Esophagus muscularis mucosa (tissue), 4 donors: ENCODE measurements at regions not wholly inside any gene's neighbourhood (a gene's known extent, or its start where the extent isn't known, plus 50 kb on each side); places are given as distances from the start of the nearest gene placed in this dataset.

ENCODE experiments used
- DNase-seq: peaks from one replicate; pipeline ENCODE4 v3.0.0-alpha.2; 2017; ENCODE audit errors: extremely low spot score
- H3K27ac ChIP-seq, 4 donors: fragments of 200-600 bp; sonication (generic); replicated peaks in 1 of 4; 1 replicate in 3 of 4; 2 replicates in 1 of 4; pipeline ENCODE4 v1.5.1; 2016 to 2019; ENCODE audit warnings: mild to moderate bottlenecking in 1 of 4
- H3K27me3 ChIP-seq, 4 donors: fragments of 200-600 bp; sonication (generic); one replicate each; pipeline versions ENCODE4 v1.5.1 to v1.6.0; 2016 to 2019
- H3K36me3 ChIP-seq, 4 donors: fragments of 200-600 bp; sonication (generic); one replicate each; pipeline ENCODE4 v1.5.1; 2016 to 2019
- H3K4me1 ChIP-seq, 4 donors: fragments of 200-600 bp; sonication (generic); one replicate each; pipeline ENCODE4 v1.5.1; 2016 to 2019
- H3K4me3 ChIP-seq, 4 donors: fragments of 200-600 bp; sonication (generic); 1 replicate in 2 of 4; 2 replicates in 2 of 4; pipeline ENCODE4 v1.5.1; 2016 to 2019; ENCODE audit warnings: mild to moderate bottlenecking in 4 of 4, moderate library complexity in 1 of 4
- H3K9me3 ChIP-seq, 4 donors: fragments of 200-600 bp; sonication (generic); 1 replicate in 3 of 4; 2 replicates in 1 of 4; pipeline ENCODE4 v1.5.1; 2016 to 2019
- CTCF ChIP-seq, 3 experiments: fragments of 200-600 bp in 2 of 3; fragments of 450-650 bp in 1 of 3; sonication (generic) in 2 of 3; IDR thresholded peaks; one replicate each; pipeline ENCODE4 v1.5.1; 2017 to 2019; ENCODE audit warnings: antibody characterized with exemption in 3 of 3, mild to moderate bottlenecking in 2 of 3, moderate library complexity in 1 of 3
- EP300 ChIP-seq: sonication (generic); formaldehyde crosslinking; IDR thresholded peaks from one replicate; pipeline ENCODE4 v1.6.1; 2017; ENCODE audit warnings: antibody characterized with exemption
- POLR2A ChIP-seq: fragments of 450-650 bp; IDR thresholded peaks from one replicate; pipeline ENCODE4 v1.6.1; 2017; ENCODE audit warnings: antibody characterized with exemption, moderate library complexity, mild to moderate bottlenecking, low read depth
- POLR2AphosphoS5 ChIP-seq, 2 donors: sonication (generic); formaldehyde crosslinking; IDR thresholded peaks; one replicate each; pipeline ENCODE4 v1.6.1; 2017; ENCODE audit warnings: antibody characterized with exemption in 2 of 2
- WGBS: methylation state at CpG from one replicate; pipeline ENCODE4 v1.1.5; 2018; 5-methylcytosine and 5-hydroxymethylcytosine counted together
- intact Hi-C: fragments of 100-400 bp; cut with DNase I; formaldehyde crosslinking; loops from one replicate; pipeline ENCODE4 v1.15.1; 2023

GRCh38 chr13:33933810-33934209 lies 115.9 kb downstream of the RFC3 start:
- TF ChIP-seq EP300, result no peak
- no peak for TF ChIP-seq POLR2AphosphoS5 (IDR thresholded peaks at IDR 0.05)
- TF ChIP-seq CTCF (IDR thresholded peaks at IDR 0.05), result no peak
- no peak for TF ChIP-seq POLR2A
- Histone ChIP-seq H3K27ac (no peak overlapping the region), H3K9me3 (no peaks in the 10 kb centered on the region), H3K27me3 (no peaks in the 10 kb centered on the region), H3K4me3 (no peak overlapping the region), H3K36me3 (no peaks in the 10 kb centered on the region), H3K4me1 (peaks cover 0 to 11% (median 0%) of the 10 kb centered on the region in 4 donors)
- intact Hi-C loops, result loop anchor here (5.0 kb wide), 1 partner anchor 1228 kb away; no protein-coding TSS in a partner anchor
- no peak for DNase-seq
- WGBS, result 95% methylated on average over 3 of the region's 3 CpGs

- 83% methylated on average over 2 of the region's 2 CpGs for WGBS
- no peak for DNase-seq
- no peaks in the 10 kb centered on the region for H3K27me3 ChIP-seq
- no peak overlapping the region for H3K4me3 ChIP-seq
- H3K27ac ChIP-seq, result no peak overlapping the region
- no peaks in the 10 kb centered on the region for H3K36me3 ChIP-seq
- peaks cover 0 to 11% (median 0%) of the 10 kb centered on the region in 4 donors for H3K4me1 ChIP-seq
- no peaks in the 10 kb centered on the region for H3K9me3 ChIP-seq
- intact Hi-C loops, result loop anchor here (5.0 kb wide), 1 partner anchor 1228 kb away; no protein-coding TSS in a partner anchor
- no peak for TF ChIP-seq POLR2A
- TF ChIP-seq CTCF (IDR thresholded peaks at IDR 0.05), result no peak
- TF ChIP-seq POLR2AphosphoS5 (IDR thresholded peaks at IDR 0.05), result no peak
- no peak for TF ChIP-seq EP300
Measured at GRCh38 chr13:33934343-33934742, 116.4 kb downstream of the RFC3 start.

- no peaks in the 10 kb centered on the region for H3K36me3 ChIP-seq
- intact Hi-C loops, result loop anchor here (5.0 kb wide), 1 partner anchor 1227 kb away; no protein-coding TSS in a partner anchor
- H3K27me3 ChIP-seq, result no peaks in the 10 kb centered on the region
- no peaks in the 10 kb centered on the region for H3K9me3 ChIP-seq
- no peak overlapping the region for H3K4me3 ChIP-seq
- no peak for DNase-seq
- peaks cover 0 to 11% (median 0%) of the 10 kb centered on the region in 4 donors for H3K4me1 ChIP-seq
- TF ChIP-seq POLR2AphosphoS5 (IDR thresholded peaks at IDR 0.05), result no peak
- TF ChIP-seq POLR2A, result no peak
- no peak for TF ChIP-seq EP300
- no peak for TF ChIP-seq CTCF (IDR thresholded peaks at IDR 0.05)
- H3K27ac ChIP-seq, result no peak overlapping the region
Measured at GRCh38 chr13:33934951-33935371, 117.0 kb downstream of the RFC3 start.

GRCh38 chr13:33935969-33936368 lies 118.0 kb downstream of the RFC3 start:
- H3K27ac ChIP-seq, result no peak overlapping the region
- H3K36me3 ChIP-seq, result no peaks in the 10 kb centered on the region
- TF ChIP-seq EP300, result no peak
- no peak for TF ChIP-seq CTCF (IDR thresholded peaks at IDR 0.05)
- TF ChIP-seq POLR2AphosphoS5 (IDR thresholded peaks at IDR 0.05), result no peak
- TF ChIP-seq POLR2A, result no peak
- H3K9me3 ChIP-seq, result no peaks in the 10 kb centered on the region
- DNase-seq, result no peak
- WGBS, result 95% methylated on average over 4 of the region's 4 CpGs
- intact Hi-C loops, result no loop called here
- no peaks in the 10 kb centered on the region for H3K27me3 ChIP-seq
- H3K4me3 ChIP-seq, result no peak overlapping the region
- H3K4me1 ChIP-seq, result peaks cover 0 to 11% (median 0%) of the 10 kb centered on the region in 4 donors
